ENCODE measurements at regions not wholly inside any gene's neighbourhood (a gene's known extent, or its start where the extent isn't known, plus 50 kb on each side); places are given as distances from the start of the nearest gene placed in this dataset.

GRCh38 chr2:187995556-187995955 lies 296.1 kb upstream of the GULP1 start:
- ATAC-seq (no peak), DNase-seq (no peak)
- no peak for TF ChIP-seq POLR2A (IDR thresholded peaks at IDR 0.05)
- TF ChIP-seq CTCF (IDR thresholded peaks at IDR 0.05) = no peak
- H3K9me3 ChIP-seq = no peaks in the 10 kb centered on the region
- no peaks in the 10 kb centered on the region for H3K4me1 ChIP-seq
- H3K27ac ChIP-seq = no peak overlapping the region
- 87 to 95% methylated on average over 6 of the region's 6 CpGs for WGBS, 2 donors
- H3K4me3 ChIP-seq = no peak overlapping the region
- H3K36me3 ChIP-seq (replicated peaks in 1 of 2; ENCODE audit: insufficient read depth in 1 of 2, low read depth in 2 of 2) = no peaks in the 10 kb centered on the region
- H3K27me3 ChIP-seq = no peaks in the 10 kb centered on the region
- intact Hi-C loops (cut with DNase I) = no loop called here

GRCh38 chr2:187996630-187997029 lies 295.0 kb upstream of the GULP1 start:
- H3K4me1 ChIP-seq = no peaks in the 10 kb centered on the region
- H3K27ac ChIP-seq = no peak overlapping the region
- intact Hi-C loops (cut with DNase I) = no loop called here
- H3K4me3 ChIP-seq = no peak overlapping the region
- no peaks in the 10 kb centered on the region for H3K27me3 ChIP-seq
- DNase-seq (no peak), ATAC-seq (no peak)
- TF ChIP-seq CTCF (IDR thresholded peaks at IDR 0.05) = no peak
- 89 to 100% methylated on average over 1 of the region's 1 CpG for WGBS, 2 donors
- H3K36me3 ChIP-seq (replicated peaks in 1 of 2; ENCODE audit: insufficient read depth in 1 of 2, low read depth in 2 of 2) = no peaks in the 10 kb centered on the region
- no peaks in the 10 kb centered on the region for H3K9me3 ChIP-seq

- WGBS, 2 donors = 8 to 15% methylated on average over 2 of the region's 2 CpGs
- H3K27ac ChIP-seq = no peak overlapping the region
- H3K36me3 ChIP-seq (replicated peaks in 1 of 2; ENCODE audit: insufficient read depth in 1 of 2, low read depth in 2 of 2) = no peaks in the 10 kb centered on the region
- no peaks in the 10 kb centered on the region for H3K4me1 ChIP-seq
- intact Hi-C loops (cut with DNase I) = no loop called here
- H3K9me3 ChIP-seq = no peaks in the 10 kb centered on the region
- DNase-seq = no peak
- no peaks in the 10 kb centered on the region for H3K27me3 ChIP-seq
- ATAC-seq = no peak
- no peak for TF ChIP-seq POLR2A (IDR thresholded peaks at IDR 0.05)
- no peak for TF ChIP-seq CTCF (IDR thresholded peaks at IDR 0.05)
- H3K4me3 ChIP-seq = no peak overlapping the region
Observed at GRCh38 chr2:188000189-188000588, 291.5 kb upstream of the GULP1 start.

GRCh38 chr2:188003800-188004199 lies 287.9 kb upstream of the GULP1 start:
- H3K27ac ChIP-seq = no peak overlapping the region
- H3K27me3 ChIP-seq = no peaks in the 10 kb centered on the region
- WGBS, 2 donors = 15 to 22% methylated on average over 2 of the region's 2 CpGs
- H3K4me3 ChIP-seq = no peak overlapping the region
- no peaks in the 10 kb centered on the region for H3K4me1 ChIP-seq
- TF ChIP-seq CTCF (IDR thresholded peaks at IDR 0.05) = no peak
- no peak for TF ChIP-seq POLR2A (IDR thresholded peaks at IDR 0.05)
- H3K36me3 ChIP-seq (replicated peaks in 1 of 2; ENCODE audit: insufficient read depth in 1 of 2, low read depth in 2 of 2) = no peaks in the 10 kb centered on the region
- ATAC-seq = no peak
- no peak for DNase-seq
- H3K9me3 ChIP-seq = no peaks in the 10 kb centered on the region
- intact Hi-C loops (cut with DNase I) = no loop called here

GRCh38 chr2:188013767-188014166 lies 277.9 kb upstream of the GULP1 start:
- TF ChIP-seq CTCF (IDR thresholded peaks at IDR 0.05) = no peak
- TF ChIP-seq POLR2A (IDR thresholded peaks at IDR 0.05) = no peak
- no peaks in the 10 kb centered on the region for H3K9me3 ChIP-seq
- no peaks in the 10 kb centered on the region for H3K27me3 ChIP-seq
- H3K27ac ChIP-seq = no peak overlapping the region
- DNase-seq (no peak), ATAC-seq (no peak)
- no peaks in the 10 kb centered on the region for H3K4me1 ChIP-seq
- intact Hi-C loops (cut with DNase I) = no loop called here
- H3K4me3 ChIP-seq = no peak overlapping the region
- no peaks in the 10 kb centered on the region for H3K36me3 ChIP-seq (replicated peaks in 1 of 2; ENCODE audit: insufficient read depth in 1 of 2, low read depth in 2 of 2)

Measured in body of pancreas (tissue), 4 donors.